HG03521 (cell line): ENCODE measurements at regions not wholly inside any gene's neighbourhood (a gene's known extent, or its start where the extent isn't known, plus 50 kb on each side); places are given as distances from the start of the nearest gene placed in this dataset.

ENCODE experiments used
- ATAC-seq: cut with Tn5 transposase; IDR thresholded peaks from one replicate; pipeline ENCODE4 v1.9.1; 2021; ENCODE audit warnings: mild to moderate bottlenecking, moderate library complexity; ENCODE audit not compliant: unreplicated experiment

GRCh38 chr6:154561750-154562149 is 51.3 kb upstream of the CNKSR3 start:
- no peak for ATAC-seq

GRCh38 chr6:154565331-154565730 is 54.8 kb upstream of the CNKSR3 start:
- ATAC-seq, result no peak

- ATAC-seq, result no peak
These were observed 56.4 kb upstream of the CNKSR3 start for GRCh38 chr6:154566866-154567265.

- no peak for ATAC-seq
These were observed 57.3 kb upstream of the CNKSR3 start for GRCh38 chr6:154567695-154568220.

- no peak for ATAC-seq
These were observed 58.8 kb upstream of the CNKSR3 start for GRCh38 chr6:154569156-154569862.

- ATAC-seq, result no peak
These were observed 60.0 kb upstream of the CNKSR3 start for GRCh38 chr6:154570505-154570904.

GRCh38 chr6:154572556-154572955 is 62.1 kb upstream of the CNKSR3 start:
- ATAC-seq, result no peak

GRCh38 chr6:154578004-154578559 is 67.6 kb upstream of the CNKSR3 start:
- no peak for ATAC-seq

GRCh38 chr6:154579046-154579445 is 68.6 kb upstream of the CNKSR3 start:
- no peak for ATAC-seq

- ATAC-seq, result no peak
These were observed 69.0 kb upstream of the CNKSR3 start for GRCh38 chr6:154579485-154579884.

- no peak for ATAC-seq
These were observed 70.1 kb upstream of the CNKSR3 start for GRCh38 chr6:154580397-154581135.

- ATAC-seq, result no peak
These were observed 72.2 kb upstream of the CNKSR3 start for GRCh38 chr6:154582696-154583095.

- ATAC-seq, result no peak
These were observed 73.2 kb upstream of the CNKSR3 start for GRCh38 chr6:154583546-154584188.

GRCh38 chr6:154590756-154591155 is 80.3 kb upstream of the CNKSR3 start:
- ATAC-seq, result no peak

GRCh38 chr6:154591234-154591633 is 80.7 kb upstream of the CNKSR3 start:
- ATAC-seq, result no peak

- no peak for ATAC-seq
These were observed 81.8 kb upstream of the CNKSR3 start for GRCh38 chr6:154592199-154592860.

- ATAC-seq, result no peak
These were observed 82.6 kb upstream of the CNKSR3 start for GRCh38 chr6:154593122-154593521.

- no peak for ATAC-seq
These were observed 84.2 kb upstream of the CNKSR3 start for GRCh38 chr6:154594496-154595198.

- ATAC-seq, result no peak
These were observed 85.1 kb upstream of the CNKSR3 start for GRCh38 chr6:154595538-154595937.

- no peak for ATAC-seq
These were observed 85.5 kb upstream of the CNKSR3 start for GRCh38 chr6:154596009-154596408.
